SK-N-SH treated with all-trans-retinoic acid at 6 μM for 48 hours (cell line): ENCODE measurements at regions not wholly inside any gene's neighbourhood (a gene's known extent, or its start where the extent isn't known, plus 50 kb on each side); places are given as distances from the start of the nearest gene placed in this dataset.

ENCODE experiments used
- ZFP3 ChIP-seq: fragments of 250-450 bp; sonication (Bioruptor Pico); IDR thresholded peaks from 2 replicates; pipeline ENCODE4 v1.5.0; 2020; ENCODE audit warnings: mild to moderate bottlenecking, moderate library complexity
- ZNF70 ChIP-seq: fragments of 450-650 bp; formaldehyde crosslinking; IDR thresholded peaks from 2 replicates; pipeline ENCODE4 v1.5.0; 2020; ENCODE audit warnings: mild to moderate bottlenecking, moderate library complexity

GRCh38 chr1:78722521-78722920, 72.9 kb downstream of the IFI44 start:
- TF ChIP-seq ZFP3 (CRISPR knock-in tag), result no peak
- TF ChIP-seq ZNF70 (CRISPR knock-in tag), result no peak
